D721Med (cell line): ENCODE measurements at regions not wholly inside any gene's neighbourhood (a gene's known extent, or its start where the extent isn't known, plus 50 kb on each side); places are given as distances from the start of the nearest gene placed in this dataset.

ENCODE experiments used
- DNase-seq: peaks from one replicate; pipeline ENCODE4 v3.0.0; 2011; ENCODE audit warnings: low spot score; ENCODE audit not compliant: insufficient read length
- FAIRE-seq: peaks from 2 replicates; lab custom pipeline; 2011; peaks lifted over from hg19 to GRCh38; lab: Jason Lieb, UNC
- CTCF ChIP-seq: IDR thresholded peaks from 2 replicates; pipeline ENCODE4 v1.5.1; 2012; ENCODE audit warnings: mild to moderate bottlenecking, control low read depth; ENCODE audit not compliant: insufficient read depth; ENCODE audit errors: missing control alignments

DNA sequence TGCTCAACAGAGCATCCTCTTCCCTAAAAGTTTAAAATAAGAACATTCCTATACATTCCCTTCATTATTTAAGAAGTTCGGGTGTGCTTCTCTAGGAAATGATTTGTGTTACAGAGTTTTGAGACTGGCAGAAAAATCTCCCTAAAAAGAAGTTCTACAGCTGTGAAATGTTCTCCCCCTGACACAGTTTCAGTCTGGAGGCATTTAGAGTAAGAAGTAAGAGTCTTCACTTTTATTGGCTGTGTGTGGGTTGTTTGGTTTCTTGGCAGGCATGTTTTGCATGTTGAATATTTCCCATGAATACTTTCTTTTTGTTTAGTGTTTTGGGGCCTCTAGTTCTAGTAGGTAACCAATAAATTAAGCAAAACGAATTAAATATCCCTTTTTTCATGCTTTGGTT lies 195.9 kb downstream of the TENT5A start:
- no peak for TF ChIP-seq CTCF
- FAIRE-seq, result no peak
- no peak for DNase-seq

- no peak for FAIRE-seq
- no peak for TF ChIP-seq CTCF
- no peak for DNase-seq
Observed at GRCh38 chr6:81553216-81553615, 199.3 kb downstream of the TENT5A start.

- no peak for TF ChIP-seq CTCF
- FAIRE-seq (no peak), DNase-seq (no peak)
Observed at GRCh38 chr6:81552644-81553043, 199.8 kb downstream of the TENT5A start.

GRCh38 chr6:81547149-81547548 lies 205.3 kb downstream of the TENT5A start:
- TF ChIP-seq CTCF, result no peak
- FAIRE-seq (no peak), DNase-seq (no peak)

GRCh38 chr6:81534934-81535465 lies 217.5 kb downstream of the TENT5A start:
- no peak for DNase-seq
- no peak for TF ChIP-seq CTCF
- FAIRE-seq, result no peak

DNA sequence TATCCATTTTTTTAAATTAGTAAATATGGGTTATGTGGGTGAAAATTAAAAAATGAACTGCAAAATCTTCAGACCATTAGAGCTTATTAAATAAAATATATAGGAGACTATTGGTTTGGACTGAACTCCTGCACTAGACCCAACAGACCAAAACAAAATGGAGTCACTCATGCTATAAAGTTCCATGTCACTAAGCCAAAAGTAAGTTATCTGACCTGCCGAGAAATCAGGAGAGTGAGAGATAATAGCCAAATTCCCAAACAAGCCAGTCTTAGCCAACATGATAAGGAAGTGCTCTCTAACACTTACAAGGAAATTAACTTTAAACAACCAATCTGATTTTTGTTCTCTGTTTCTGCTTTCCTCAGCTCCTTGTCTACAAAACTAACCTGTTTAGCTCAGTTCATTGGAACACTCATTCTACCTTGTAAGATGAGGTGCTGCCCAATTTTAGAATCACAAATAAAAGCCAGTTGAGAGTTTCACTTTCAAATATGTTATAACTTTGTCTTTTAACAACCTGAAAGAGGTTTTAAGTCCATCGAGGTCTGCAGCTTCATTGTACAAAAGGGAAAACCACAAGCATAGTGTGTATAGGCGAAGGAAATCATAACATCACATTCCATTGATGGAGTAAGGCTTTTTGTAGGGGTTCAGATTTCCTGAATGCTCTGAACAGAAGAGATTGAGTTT lies 220.5 kb downstream of the TENT5A start:
- FAIRE-seq (no peak), DNase-seq (no peak)

More for the DNA sequence above, 220.5 kb downstream of the TENT5A start:
- no peak for TF ChIP-seq CTCF
